GM23248 (cell line): ENCODE measurements at regions not wholly inside any gene's neighbourhood (a gene's known extent, or its start where the extent isn't known, plus 50 kb on each side); places are given as distances from the start of the nearest gene placed in this dataset.

Experiments
- EZH2 ChIP-seq: fragments of 200-600 bp; sonication (generic); IDR thresholded peaks from 2 replicates; pipeline ENCODE4 v1.6.1; 2018; ENCODE audit warnings: antibody characterized with exemption, mild to moderate bottlenecking; ENCODE audit not compliant: insufficient read depth, poor library complexity, severe bottlenecking
- EZH2phosphoT487 ChIP-seq: fragments of 200-600 bp; sonication (generic); IDR thresholded peaks from 2 replicates; pipeline ENCODE4 v1.6.1; 2018; ENCODE audit warnings: antibody characterized with exemption, moderate library complexity, mild to moderate bottlenecking, low read depth; ENCODE audit not compliant: insufficient read depth

DNA sequence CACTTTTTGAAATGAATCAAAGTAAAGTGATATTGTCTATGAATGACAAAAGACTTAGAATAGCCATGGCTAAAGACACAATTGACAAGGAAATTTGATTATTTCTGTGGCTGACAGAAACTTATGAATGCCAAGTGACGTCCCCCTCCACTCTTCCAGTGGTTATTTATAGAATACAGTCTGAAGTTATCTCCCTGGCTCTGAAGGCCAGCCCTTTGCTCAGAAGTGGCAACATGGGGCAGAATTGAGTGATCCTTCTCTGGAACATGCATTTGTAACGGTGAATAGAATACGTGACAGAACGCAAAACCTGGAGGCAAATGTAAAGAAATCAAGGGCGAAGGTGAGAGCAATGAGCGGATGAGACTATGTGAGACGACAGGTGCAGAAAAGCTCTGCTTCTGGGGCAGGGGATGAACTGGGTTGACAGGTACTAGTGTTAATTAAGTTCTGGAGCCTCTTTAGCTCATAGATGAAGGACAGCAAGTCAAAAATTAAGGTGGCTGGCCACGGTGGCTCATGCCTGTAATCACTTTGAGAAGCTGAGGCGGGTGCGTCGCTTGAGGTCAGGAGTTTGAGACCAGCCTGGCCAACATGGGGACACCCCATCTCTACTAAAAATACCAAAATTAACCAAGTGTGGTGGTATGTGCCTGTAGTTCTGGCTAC is 585.7 kb upstream of the B3GAT1 start:
- TF ChIP-seq EZH2 (no peak), EZH2phosphoT487 (no peak)
